K562 (cell line): ENCODE measurements at regions not wholly inside any gene's neighbourhood (a gene's known extent, or its start where the extent isn't known, plus 50 kb on each side); places are given as distances from the start of the nearest gene placed in this dataset.

Experiments
- ATAC-seq: fragments of 200-7000 bp; cut with Tn5 transposase; 3 replicates; pipeline ENCODE4 v1.9.1; 2020; ENCODE audit warnings: moderate library complexity
- BruUV-seq: library from RNA; stranded (reverse); fragments of 400-500 nt; replicated peaks from 2 replicates; lab custom pipeline; 2021; lab: Mats Ljungman, UMichigan
- CTCF ChIA-PET: fragments of 300-600 bp; formaldehyde crosslinking; extraction: SDS; loops from one replicate; lab custom pipeline; 2021; ENCODE audit warnings: low intra/inter-chr PET ratio; lab: Yijun Ruan, JAX
- POLR2A ChIA-PET: fragments of 300-600, 350-650 bp; sonication (Branson Sonifier 250); formaldehyde crosslinking; extraction: SDS; loops from one replicate; lab custom pipeline; 2021; ENCODE audit warnings: antibody characterized with exemption, inconsistent platforms; lab: Yijun Ruan, JAX
- DNase-seq, 4 experiments: peaks; one replicate each; pipeline versions ENCODE4 v3.0.0 to v3.0.0-alpha.2; 2011 to 2018; ENCODE audit warnings: low spot score in 3 of 4, mixed read lengths in 3 of 4; ENCODE audit errors: extremely low read depth in 1 of 4
- FAIRE-seq: peaks from 2 replicates; lab custom pipeline; 2011; peaks lifted over from hg19 to GRCh38; lab: Jason Lieb, UNC
- H2AFZ ChIP-seq: 2 replicates; pipeline ENCODE4 v1.6.0; 2011; ENCODE audit warnings: low read depth, low read length, control low read depth, inconsistent platforms
- H3K27ac ChIP-seq: fragments of 200-600 bp; 3 replicates; pipeline ENCODE4 v1.8.0; 2011; ENCODE audit warnings: low read depth, mild to moderate bottlenecking, control low read depth, inconsistent platforms, low read length, moderate library complexity, mixed read lengths; ENCODE audit errors: extremely low read depth
- H3K27me3 ChIP-seq, 2 experiments: fragments of 300-600 bp in 1 of 2; 2 replicates in 1 of 2; 3 replicates in 1 of 2; pipeline versions ENCODE4 v1.6.0 to v1.8.0; 2011; ENCODE audit warnings: inconsistent platforms in 2 of 2, low read length in 2 of 2, mild to moderate bottlenecking in 1 of 2, mixed read lengths in 1 of 2, moderate library complexity in 1 of 2; ENCODE audit not compliant: control insufficient read depth in 2 of 2, insufficient read depth in 2 of 2
- H3K36me3 ChIP-seq: fragments of 300-600 bp; 3 replicates; pipeline ENCODE4 v1.8.0; 2011; ENCODE audit warnings: mild to moderate bottlenecking, low read length, inconsistent platforms; ENCODE audit not compliant: control insufficient read depth, insufficient read depth
- H3K4me1 ChIP-seq, 2 experiments: fragments of 200-600 bp in 1 of 2; replicated peaks in 1 of 2; 2 replicates in 1 of 2; 3 replicates in 1 of 2; pipeline versions ENCODE4 v1.5.1 to v1.8.0; 2011; ENCODE audit warnings: inconsistent platforms in 2 of 2, low read length in 2 of 2, mild to moderate bottlenecking in 1 of 2, mixed read lengths in 1 of 2, moderate library complexity in 1 of 2; ENCODE audit not compliant: control insufficient read depth in 2 of 2, insufficient read depth in 2 of 2
- H3K4me2 ChIP-seq: 2 replicates; pipeline ENCODE4 v1.6.1; 2011; ENCODE audit warnings: low read length, control low read depth, inconsistent platforms, mixed read lengths; ENCODE audit not compliant: insufficient read depth
- H3K4me3 ChIP-seq: fragments of 200-600 bp; sonication (generic), shearing (Covaris generic); 2 replicates; pipeline ENCODE4 v1.5.1; 2016; ENCODE audit warnings: control low read depth, inconsistent platforms
- H3K79me2 ChIP-seq: fragments of 200-600 bp; 3 replicates; pipeline ENCODE4 v1.8.0; 2011; ENCODE audit warnings: low read length, inconsistent platforms; ENCODE audit not compliant: control insufficient read depth, insufficient read depth
- H3K9ac ChIP-seq, 2 experiments: 2 replicates each; pipeline versions ENCODE4 v1.6.0 to v1.6.1; 2011; ENCODE audit warnings: low read depth in 2 of 2, low read length in 2 of 2, control low read depth in 1 of 2, inconsistent platforms in 1 of 2, mild to moderate bottlenecking in 1 of 2, mixed read lengths in 1 of 2; ENCODE audit not compliant: insufficient read depth in 1 of 2
- H3K9me1 ChIP-seq: one replicate; pipeline ENCODE4 v1.6.0; 2011; ENCODE audit warnings: inconsistent platforms, mild to moderate bottlenecking, low read length, moderate library complexity; ENCODE audit not compliant: control insufficient read depth, insufficient read depth
- H3K9me3 ChIP-seq: replicated peaks from 2 replicates; pipeline ENCODE4 v1.5.1; 2011; ENCODE audit warnings: low read depth, low read length, inconsistent platforms; ENCODE audit not compliant: control insufficient read depth, insufficient read depth
- H4K20me1 ChIP-seq: replicated peaks from 2 replicates; pipeline ENCODE4 v1.6.1; 2011; ENCODE audit warnings: low read length, inconsistent platforms, mixed read lengths; ENCODE audit not compliant: control insufficient read depth, insufficient read depth
- E4F1 ChIP-seq: fragments of 250-450 bp; sonication (Bioruptor Pico); IDR thresholded peaks from 2 replicates; pipeline ENCODE4 v1.5.0; 2021; ENCODE audit warnings: mild to moderate bottlenecking, borderline replicate concordance
- HDAC6 ChIP-seq: IDR thresholded peaks from 2 replicates; pipeline ENCODE4 v1.6.1; 2012; ENCODE audit warnings: low read depth, mild to moderate bottlenecking, control low read depth, inconsistent platforms, low read length, moderate library complexity
- PTTG1 ChIP-seq: fragments of 450-650 bp; IDR thresholded peaks from 2 replicates; pipeline ENCODE4 v1.6.1; 2016; ENCODE audit warnings: low read depth, mild to moderate bottlenecking, missing genetic modification characterization, missing compliant biosample characterization
- ZNF143 ChIP-seq: sonication (generic); formaldehyde crosslinking; IDR thresholded peaks from 2 replicates; pipeline ENCODE4 v1.9.0; 2022; ENCODE audit warnings: mild to moderate bottlenecking, missing genetic modification reagents
- ZNF436 ChIP-seq: fragments of 250-450, 450-650 bp; sonication (Bioruptor Pico); formaldehyde crosslinking; IDR thresholded peaks from 2 replicates; pipeline ENCODE4 v1.7.0; 2020; ENCODE audit warnings: mild to moderate bottlenecking
- in situ Hi-C: fragments of 300-500 bp; cut with MboI; formaldehyde crosslinking; loops from 4 replicates; pipeline ENCODE4 v1.15.0; 2018; ENCODE audit warnings: inconsistent platforms, mixed read lengths
- intact Hi-C: fragments of 100-400 bp; cut with micrococcal nuclease; formaldehyde crosslinking; loops from 2 replicates; pipeline ENCODE4 v1.14.2; 2022

- CTCF ChIA-PET, result no interaction called here
- no peaks in the 10 kb centered on the region for H4K20me1 ChIP-seq
- DNase-seq, result no peak
- BruUV-seq, result no TSS peak
- in situ Hi-C loops, result loop anchor here (25.0 kb wide), 1 partner anchor 279 kb away; no protein-coding TSS in a partner anchor
- TF ChIP-seq HDAC6 (no peak), E4F1 (no peak), PTTG1 (tag) (no peak), ZNF143 (CRISPR knock-in tag) (no peak), ZNF436 (CRISPR knock-in tag) (no peak)
- TF ChIP-seq, all 486 proteins: peak for 0
- POLR2A ChIA-PET, result interaction anchor here (1.3 kb wide), 1 partner anchor 246 kb away, joined by 4 read pairs; no protein-coding TSS in a partner anchor
- Histone ChIP-seq H3K4me2 (no peak overlapping the region), H3K4me3 (no peak overlapping the region), H3K9me3 (no peaks in the 10 kb centered on the region), H2AFZ (no peak overlapping the region), H3K27ac (no peak overlapping the region), H3K27me3 (peaks cover 0 to 3% of the 10 kb centered on the region in 2 experiments; a peak in 1 of 5 replicates), H3K36me3 (no peaks in the 10 kb centered on the region), H3K9me1 (no peaks in the 10 kb centered on the region), H3K9ac (no peak overlapping the region), H3K79me2 (no peaks in the 10 kb centered on the region), H3K4me1 (no peaks in the 10 kb centered on the region)
- no peak for FAIRE-seq
- no peak for ATAC-seq
- intact Hi-C loops, result loop anchor here (1.0 kb wide), 1 partner anchor 246 kb away; no protein-coding TSS in a partner anchor
Observed at GRCh38 chr13:44191103-44191502, 182.5 kb upstream of the SERP2 start.
